HG02852 (cell line): ENCODE measurements at regions not wholly inside any gene's neighbourhood (a gene's known extent, or its start where the extent isn't known, plus 50 kb on each side); places are given as distances from the start of the nearest gene placed in this dataset.

Experiments
- ATAC-seq: cut with Tn5 transposase; IDR thresholded peaks from one replicate; pipeline ENCODE4 v1.9.1; 2021; ENCODE audit warnings: mild to moderate bottlenecking, moderate library complexity; ENCODE audit not compliant: unreplicated experiment

DNA sequence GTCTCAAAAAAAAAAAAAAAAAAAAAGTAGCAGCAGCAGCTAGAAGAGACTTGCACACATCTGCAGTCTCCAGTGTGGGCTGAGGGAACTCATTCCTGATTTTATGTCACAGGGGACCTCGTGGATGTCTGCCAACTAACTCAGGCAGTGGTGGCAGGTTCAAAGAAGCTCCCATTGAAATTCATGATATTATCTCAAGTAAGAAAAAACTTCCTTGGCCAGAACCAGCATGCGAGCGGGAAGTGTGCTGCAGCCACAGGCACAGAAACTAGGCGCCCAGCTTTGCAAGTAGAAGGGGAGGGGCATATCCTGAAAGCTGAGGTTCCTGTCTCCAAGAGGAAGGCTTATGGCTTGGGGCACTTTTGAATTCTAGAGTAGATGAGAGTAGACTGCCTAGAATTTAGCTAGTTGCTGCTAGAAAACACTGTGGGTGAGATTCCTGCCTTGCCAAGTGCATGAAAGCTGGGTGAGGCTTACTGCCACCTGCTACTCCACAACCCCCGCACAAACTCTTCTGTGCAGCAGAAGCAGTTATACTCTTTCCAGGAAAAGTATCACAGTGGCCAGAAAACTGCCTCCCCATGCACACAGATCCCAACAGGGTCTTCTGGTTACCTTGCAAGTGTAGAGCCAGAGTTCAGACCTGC lies 603.8 kb upstream of the CA10 start:
- no peak for ATAC-seq

DNA sequence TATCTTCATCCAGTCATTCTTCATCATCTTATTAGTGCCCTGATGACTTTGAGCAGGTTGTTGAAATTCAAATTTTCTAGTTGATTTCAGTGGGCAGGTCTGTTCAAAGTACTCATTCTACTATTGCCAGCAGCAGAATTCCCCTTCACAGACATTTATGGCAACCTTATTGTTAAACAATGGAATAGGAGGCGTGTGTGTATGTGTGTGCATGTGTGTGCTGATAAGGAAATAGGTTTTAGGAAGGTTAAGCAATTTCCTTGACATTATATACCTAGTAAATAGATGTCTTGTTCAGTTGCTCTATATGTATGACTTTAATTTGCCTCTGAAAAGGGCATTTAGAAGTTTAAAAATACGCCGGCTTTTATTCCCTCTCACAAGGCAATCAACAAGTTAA lies 601.4 kb upstream of the CA10 start:
- no peak for ATAC-seq

DNA sequence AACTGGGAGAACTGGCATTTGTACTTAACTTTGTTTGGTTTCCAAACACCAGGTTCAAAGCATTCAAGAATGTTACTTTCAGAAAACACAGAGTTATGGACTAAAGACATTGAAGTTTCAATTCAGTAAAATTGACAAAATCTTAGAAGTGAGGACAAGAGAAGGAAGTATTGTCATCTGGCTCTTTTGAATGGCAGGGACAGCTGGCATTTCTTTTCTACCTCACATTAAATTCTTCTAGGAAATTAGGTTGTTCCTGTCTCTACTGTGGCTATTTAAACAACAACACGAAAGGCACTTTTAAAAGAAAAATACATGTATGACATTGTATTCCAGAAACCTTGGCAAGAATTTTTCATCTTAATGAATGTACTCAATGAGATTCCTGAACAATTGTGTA lies 600.0 kb upstream of the CA10 start:
- no peak for ATAC-seq

DNA sequence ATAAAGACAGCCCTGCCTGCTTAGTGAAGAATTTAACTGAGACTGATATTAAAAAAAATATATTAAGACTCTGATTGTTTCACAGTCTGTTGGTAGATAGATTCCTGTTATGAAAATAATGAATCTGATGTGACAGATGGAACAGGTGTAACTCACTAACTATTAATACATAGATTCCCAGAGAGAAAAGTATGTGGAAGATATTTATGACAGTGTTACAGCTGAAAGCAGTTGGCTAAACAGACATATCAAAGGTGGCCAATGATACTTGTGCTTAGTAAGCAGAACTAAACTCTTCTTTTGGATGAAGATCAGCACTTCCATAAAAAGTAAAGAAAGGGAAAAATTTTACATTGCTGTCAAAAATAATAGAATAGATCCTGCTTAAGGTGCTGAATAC lies 598.2 kb upstream of the CA10 start:
- ATAC-seq = no peak

DNA sequence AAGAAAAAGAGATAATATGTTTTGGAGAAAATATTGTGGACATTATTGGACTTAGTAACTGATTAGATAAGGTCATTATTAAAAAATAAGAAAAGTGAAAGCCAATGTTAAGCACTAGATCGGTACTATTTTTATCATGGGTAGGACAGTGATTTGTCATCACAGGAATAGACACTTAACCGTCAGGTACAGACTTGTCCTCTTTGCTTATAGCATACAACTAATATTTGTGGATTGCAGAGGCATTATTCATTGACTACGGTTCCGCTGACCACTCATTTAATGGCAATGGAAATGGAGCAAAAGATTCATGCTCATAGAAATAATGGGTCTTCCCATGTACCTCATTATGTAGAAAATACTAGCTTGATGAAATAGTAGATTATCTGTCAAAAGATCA lies 596.3 kb upstream of the CA10 start:
- no peak for ATAC-seq

DNA sequence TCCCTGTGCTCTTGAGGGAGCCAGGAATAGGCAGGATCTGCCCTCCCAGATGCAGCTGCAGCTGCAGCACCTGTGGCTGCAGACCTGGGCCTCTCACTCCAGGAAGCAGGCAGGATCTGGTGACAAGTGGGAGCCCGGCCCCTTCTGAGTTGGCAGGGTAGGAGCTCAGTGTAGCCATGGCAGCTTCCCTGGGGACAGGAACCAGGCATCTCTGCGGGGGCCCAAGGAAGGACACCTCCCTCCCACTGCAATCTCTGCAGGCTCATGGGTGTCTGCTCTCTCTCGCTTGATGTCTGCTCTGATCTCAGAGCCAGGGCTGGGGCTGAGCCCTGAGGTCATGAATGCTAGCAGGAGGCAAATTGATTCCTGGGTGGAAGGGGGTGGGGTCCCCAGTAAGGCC lies 592.5 kb upstream of the CA10 start:
- ATAC-seq = no peak

DNA sequence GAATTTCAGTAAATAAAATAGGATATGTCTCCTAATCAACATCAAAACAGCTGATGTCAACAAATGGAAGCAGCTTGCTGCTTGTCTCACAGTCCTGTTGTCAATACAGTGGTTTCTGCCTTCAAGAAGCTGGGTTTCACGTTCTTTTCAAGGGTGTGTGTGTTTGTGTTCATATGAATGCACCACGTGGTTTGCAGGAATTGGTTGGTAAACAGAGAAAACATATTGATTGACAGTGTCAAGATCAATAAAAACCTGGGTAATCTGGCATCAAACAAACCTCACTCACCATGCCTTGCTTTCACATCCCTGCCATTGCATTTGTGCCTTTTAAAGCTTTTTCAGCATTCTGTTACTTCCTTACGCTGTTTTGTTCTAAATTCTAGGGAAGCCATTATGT lies 585.7 kb upstream of the CA10 start:
- ATAC-seq = no peak

DNA sequence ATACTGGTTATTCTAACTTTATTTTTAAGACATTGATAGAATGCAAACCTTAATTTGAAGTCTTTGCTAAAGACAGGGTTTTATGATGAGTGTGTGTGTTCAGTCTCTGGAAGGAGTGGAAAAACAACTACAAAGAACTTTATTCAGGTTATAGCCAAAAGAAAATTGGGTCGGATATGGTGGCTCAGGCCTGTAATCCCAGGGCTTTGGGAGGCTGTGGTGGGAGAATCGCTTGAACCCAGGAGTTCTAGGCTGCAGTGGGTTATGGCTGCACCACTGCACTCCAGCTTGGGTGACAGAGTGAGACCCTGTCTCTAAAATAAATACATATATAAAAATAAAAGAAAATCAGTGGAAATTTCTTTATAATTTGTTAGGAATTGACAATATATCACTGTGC lies 581.5 kb upstream of the CA10 start:
- no peak for ATAC-seq

DNA sequence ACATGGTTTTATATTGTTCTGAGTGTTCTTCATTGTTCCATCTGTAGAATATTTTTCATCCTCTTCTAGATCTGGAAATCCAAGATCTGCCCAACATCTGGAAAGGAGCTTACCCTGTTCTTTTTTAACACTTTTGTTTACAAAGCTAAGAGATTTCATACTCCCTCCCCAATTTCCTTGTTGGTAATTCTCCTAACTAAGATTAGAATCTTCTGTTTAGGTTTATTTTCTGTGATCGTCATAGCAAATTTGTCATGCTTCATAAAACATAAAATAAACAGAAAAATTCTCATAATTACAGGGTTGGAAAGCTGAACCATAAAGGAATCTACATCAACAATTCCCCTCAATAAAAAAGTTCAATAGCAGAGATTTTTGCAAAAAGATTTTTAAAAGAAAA lies 580.3 kb upstream of the CA10 start:
- ATAC-seq = no peak

DNA sequence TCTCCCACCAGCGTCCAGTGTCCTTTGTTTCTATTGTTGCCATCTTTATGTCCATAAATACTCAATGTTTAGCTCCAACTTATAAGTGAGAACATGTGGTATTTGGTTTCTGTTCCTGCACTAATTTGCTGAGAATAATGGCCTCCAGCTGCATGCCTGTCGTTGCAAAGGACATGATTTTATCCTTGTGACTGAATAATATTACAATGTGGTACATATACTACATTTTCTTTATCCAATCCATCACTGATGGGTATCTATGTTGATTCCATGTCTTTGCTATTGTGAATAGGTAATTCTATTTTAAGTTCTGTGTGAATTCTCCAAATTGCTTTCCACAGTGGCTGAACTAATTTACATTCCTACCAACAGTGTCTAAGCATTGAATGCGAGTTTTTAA lies 578.6 kb upstream of the CA10 start:
- ATAC-seq = no peak

DNA sequence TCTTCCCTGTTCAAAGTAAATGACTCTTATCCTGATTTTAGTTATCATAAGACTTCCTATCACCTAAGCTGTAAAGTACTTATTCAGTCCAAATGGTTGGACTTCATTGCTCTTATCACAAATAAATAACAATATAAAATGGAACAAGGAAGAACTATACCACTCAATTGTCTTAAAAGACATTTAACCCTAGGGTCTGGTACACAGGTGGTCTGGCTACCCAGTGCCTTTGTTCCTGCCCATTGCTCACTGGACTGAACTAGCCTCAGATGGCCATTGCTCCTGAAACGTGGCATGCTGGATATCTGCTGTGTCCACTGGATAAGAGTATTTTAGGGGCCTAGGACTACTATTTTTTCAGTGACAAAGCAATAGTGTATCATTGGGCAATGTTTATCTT lies 574.3 kb upstream of the CA10 start:
- ATAC-seq = no peak

DNA sequence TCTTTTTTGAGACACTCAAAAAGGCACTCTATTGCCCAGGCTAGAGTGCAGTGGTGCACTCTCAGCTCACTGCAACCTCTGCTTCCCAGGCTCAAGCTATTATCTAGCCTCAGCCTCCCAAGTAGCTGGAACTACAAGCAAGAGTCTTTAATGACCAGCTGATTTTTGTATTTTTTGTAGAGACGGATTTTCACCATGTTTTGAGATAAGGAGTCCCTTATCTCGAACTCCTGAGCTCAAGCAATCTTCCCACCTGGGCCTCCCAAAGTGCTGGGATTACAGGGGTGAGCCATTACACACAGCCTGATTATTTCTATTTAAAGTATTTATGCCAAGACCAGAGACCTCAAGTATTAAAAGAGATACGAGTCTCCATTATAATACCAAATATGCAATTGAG lies 566.1 kb upstream of the CA10 start:
- ATAC-seq = no peak

DNA sequence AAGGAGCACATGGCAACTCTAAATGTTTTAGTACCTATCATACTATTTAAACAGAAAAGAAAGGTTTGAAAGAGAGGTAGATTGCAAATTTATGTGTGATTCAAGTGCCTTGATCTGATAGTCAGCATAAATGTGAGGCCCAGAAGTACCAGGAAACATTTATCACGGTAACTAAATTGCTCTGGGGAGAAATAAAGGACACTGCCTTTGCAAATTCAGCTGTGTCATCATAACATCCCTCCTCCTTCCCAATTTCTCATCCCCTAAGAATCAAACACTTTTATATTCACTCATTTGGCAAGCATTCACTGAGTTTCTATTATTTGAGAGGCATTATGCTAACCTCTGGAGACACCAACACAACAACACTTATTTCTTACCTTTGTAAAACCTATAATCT lies 563.4 kb upstream of the CA10 start:
- ATAC-seq = no peak

DNA sequence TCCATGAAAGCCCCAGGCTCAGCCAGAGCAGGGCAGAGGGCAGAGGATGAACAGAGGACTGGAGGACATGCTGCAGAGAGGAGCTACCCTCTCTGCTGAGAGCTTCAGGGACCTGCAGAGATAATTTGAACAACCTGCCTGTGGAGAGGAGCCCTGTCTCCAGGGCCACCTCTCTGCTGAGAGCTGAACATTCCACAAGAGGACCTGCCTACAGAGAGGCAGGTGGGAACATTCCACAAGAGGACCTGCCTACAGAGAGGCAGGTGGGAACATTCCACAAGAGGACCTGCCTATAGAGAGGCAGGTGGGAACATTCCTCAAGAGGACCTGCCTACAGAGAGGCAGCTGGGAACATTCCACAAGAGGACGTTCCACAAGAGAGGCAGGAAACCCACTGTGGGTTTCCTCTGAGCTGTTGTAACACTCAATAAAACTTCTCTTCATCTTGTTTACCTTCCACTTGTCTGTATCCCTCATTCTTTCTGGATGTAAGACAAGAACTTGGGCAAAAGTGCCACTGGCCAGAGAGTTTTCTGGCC lies 551.9 kb upstream of the CA10 start:
- no peak for ATAC-seq

DNA sequence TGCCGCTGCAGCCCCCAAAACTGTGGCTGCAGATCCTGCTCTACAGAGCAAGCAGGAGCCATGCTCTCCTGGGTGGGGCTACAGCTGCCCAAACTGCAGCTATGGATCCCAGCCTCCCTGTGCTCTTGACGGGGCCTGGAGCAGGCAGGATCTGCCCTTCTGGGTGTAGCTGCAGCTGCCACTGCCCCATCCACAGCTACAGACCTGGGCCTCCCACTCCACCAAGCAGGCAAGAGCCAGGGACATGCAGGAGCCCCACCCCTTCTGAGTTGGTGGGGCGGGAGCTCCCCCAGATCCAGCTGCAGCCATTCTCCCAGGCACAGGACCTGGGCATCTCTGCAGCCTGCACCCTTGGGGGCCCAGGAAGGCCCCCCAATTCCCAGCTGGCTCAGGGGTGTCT lies 551.2 kb upstream of the CA10 start:
- ATAC-seq = no peak

DNA sequence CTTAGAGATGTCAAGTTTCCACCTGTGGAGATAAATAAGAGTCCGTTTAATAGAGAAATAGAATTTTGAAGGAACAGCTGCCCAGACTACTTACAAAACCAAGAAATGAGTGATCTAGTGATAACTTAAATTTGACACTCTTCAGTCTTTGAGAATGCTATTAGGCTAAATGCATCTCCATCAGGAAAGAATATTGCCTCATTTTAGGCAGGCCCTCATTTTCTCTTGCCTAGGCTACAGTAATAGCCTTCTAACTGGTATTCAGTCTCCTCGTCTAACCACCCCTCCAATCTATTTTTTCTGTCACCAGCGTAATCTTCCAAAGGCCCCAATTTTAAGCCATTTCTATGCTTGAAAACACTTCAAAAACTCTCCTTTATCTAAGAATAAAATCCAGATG lies 537.8 kb upstream of the CA10 start:
- ATAC-seq = no peak

DNA sequence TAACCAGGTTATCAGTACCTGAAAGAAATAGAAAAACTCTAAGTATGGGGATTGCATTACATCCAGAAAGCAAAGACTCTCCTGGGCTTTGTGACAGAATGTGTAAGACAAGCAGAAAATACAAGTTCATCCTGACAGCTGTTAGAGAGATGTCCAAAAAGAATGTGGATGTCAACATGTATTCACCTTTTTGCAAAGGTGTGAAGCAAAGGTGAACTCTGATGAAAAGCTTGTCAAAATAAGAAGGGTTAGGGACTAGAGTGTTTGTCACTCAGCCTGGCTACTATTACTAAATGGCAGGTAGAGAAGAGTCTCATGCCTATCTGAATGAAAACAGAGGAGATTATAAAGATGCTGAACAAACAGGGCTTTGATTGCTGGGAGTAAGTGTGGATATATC lies 527.6 kb upstream of the CA10 start:
- no peak for ATAC-seq

DNA sequence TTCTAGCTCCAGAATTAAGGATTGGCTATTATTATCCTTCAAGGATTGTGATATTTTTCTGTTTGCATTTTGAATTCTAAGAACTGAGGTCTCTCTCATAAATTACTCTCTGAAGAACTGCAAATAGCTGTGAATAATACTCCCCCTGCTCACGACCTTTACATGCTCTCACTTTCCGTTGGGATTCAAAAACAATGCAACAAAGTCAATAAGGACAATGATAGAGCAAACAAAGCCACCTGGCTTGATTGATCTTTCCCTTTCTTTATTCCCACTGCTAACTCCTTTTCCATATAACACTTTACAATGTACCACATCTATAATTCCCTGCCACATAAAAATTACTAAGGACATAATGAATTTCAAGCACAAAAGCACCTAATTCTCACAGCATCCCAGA lies 523.0 kb upstream of the CA10 start:
- ATAC-seq = no peak

DNA sequence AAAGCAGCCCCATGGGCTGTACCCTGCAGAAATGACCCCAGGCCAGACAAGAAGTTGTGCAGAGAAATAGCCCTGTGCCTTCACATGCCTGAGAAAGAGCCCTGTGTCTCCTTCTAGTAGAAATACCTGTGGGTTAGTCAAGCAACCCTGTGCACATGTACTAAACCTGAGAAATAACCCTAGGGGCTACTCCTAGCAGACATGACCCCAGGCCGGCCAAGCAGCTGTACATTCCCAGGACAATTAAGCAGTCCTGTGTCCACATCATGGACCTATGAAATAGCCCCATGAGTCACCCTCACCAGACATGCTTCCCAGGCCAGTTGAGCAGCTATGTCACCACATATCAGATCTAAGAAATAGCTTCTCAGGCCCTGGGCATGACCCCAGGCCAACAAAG lies 519.7 kb upstream of the CA10 start:
- no peak for ATAC-seq

DNA sequence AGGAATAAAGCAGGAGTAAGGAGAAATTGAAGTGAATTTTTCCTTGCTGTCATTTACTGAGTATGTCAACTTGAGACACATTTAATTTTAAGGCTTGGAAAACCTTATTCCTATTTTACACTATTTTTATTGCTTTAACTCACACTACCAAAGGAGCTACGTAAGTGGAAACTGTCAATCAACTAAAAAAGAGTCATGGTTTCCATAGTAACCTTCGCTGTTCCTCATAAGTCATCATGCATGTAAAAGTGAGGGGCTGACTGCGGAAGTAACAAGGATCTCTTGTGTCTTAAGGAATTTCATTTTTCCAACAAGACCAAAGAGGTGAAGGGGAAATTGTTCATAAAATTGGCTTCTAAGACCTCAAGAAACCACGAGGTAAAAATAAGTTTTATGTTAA lies 516.2 kb upstream of the CA10 start:
- no peak for ATAC-seq

DNA sequence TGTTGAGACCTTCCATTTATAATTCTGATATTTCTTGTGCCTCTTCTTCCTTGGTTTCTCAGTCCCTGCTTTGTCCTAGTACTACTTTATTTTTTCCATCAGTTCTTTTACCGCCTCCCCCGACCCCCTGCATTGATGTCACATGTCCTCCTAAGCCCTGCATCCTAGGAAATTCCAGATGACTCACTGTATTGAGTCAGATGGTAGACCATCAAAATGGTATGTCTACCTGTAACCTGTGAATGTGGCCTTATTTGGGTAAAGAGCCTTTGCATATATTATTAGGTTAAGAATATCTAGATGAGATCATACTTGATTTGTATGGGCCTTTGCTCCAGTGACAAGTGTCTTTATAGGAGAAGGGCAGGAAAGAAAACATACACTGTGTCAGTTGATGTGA lies 515.3 kb upstream of the CA10 start:
- ATAC-seq = no peak

DNA sequence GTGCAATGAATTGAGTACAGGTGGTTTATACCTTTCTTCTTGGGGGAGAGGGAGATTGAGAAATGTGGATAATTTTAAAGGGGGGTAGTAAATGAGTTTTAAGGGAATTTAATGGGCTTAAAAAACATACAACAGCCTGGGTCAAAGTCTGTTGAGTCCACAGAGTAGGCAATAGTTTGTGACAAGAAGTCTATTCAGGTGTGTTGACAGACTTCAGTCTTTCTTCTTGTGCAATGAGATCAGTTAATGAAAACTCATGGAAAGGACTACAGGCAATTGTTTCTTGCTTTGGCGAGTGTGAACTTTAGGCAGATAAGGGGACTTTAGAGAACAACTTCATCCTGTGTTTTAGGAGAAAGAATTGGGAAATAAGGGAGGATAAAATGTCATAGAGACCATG lies 507.8 kb upstream of the CA10 start:
- ATAC-seq = no peak

DNA sequence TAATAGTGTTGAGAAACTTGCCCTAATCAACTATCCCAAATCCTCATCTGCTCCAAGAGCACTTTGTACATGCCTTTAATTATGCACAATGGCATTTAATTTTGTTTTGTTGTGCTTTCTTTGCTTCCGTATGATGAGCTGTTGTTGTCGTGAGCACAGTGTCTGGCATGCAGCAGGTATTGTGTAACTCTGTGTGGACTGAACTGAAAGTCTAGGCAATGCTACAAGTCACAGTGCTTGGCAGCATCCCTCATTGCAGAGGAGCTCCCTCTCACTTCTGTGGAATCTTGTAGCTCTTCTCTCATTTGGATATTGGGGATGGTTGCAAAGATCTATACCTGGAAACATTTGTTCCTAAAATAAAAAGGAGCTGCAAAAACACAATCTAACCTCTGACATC lies 502.2 kb upstream of the CA10 start:
- ATAC-seq = no peak
